DND-41 (cell line): ENCODE measurements at regions not wholly inside any gene's neighbourhood (a gene's known extent, or its start where the extent isn't known, plus 50 kb on each side); places are given as distances from the start of the nearest gene placed in this dataset.

Experiments used
- EZH2 ChIP-seq: IDR thresholded peaks from 3 replicates; pipeline ENCODE4 v1.6.1; 2012; ENCODE audit warnings: borderline replicate concordance, low read depth, mild to moderate bottlenecking, moderate library complexity, low read length, inconsistent platforms; ENCODE audit not compliant: severe bottlenecking
- TF ChIP-seq, protein P1 (sequence below): IDR thresholded peaks from 2 replicates; pipeline ENCODE4 v1.5.1; 2012; ENCODE audit warnings: borderline replicate concordance, low read length, moderate library complexity, mild to moderate bottlenecking; ENCODE audit not compliant: poor library complexity, severe bottlenecking; ENCODE audit errors: extremely low read depth

DNA sequence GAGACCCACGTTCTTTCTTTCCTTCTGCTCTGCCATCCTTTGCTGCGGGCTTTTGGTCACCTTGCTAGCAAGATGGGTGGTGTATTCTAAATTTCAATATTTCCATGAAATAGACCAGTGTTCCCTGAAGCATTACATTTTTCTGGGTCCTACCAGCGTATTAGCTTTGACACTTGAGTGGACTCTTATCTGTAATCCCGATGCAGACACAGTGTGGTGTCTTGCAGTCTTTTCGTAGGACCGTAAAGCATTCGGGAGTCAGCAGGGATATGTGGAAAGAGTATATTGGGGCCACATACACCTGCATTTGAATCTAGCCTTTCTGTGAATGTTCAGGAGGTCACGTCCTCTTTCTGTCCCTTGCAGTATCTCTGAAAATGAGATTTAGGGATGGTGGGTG is 124.7 kb upstream of the CPEB4 start:
- TF ChIP-seq, protein P1, sequence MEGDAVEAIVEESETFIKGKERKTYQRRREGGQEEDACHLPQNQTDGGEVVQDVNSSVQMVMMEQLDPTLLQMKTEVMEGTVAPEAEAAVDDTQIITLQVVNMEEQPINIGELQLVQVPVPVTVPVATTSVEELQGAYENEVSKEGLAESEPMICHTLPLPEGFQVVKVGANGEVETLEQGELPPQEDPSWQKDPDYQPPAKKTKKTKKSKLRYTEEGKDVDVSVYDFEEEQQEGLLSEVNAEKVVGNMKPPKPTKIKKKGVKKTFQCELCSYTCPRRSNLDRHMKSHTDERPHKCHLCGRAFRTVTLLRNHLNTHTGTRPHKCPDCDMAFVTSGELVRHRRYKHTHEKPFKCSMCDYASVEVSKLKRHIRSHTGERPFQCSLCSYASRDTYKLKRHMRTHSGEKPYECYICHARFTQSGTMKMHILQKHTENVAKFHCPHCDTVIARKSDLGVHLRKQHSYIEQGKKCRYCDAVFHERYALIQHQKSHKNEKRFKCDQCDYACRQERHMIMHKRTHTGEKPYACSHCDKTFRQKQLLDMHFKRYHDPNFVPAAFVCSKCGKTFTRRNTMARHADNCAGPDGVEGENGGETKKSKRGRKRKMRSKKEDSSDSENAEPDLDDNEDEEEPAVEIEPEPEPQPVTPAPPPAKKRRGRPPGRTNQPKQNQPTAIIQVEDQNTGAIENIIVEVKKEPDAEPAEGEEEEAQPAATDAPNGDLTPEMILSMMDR = no peak
- no peak for TF ChIP-seq EZH2
